GM12878 (cell line): ENCODE measurements at regions not wholly inside any gene's neighbourhood (a gene's known extent, or its start where the extent isn't known, plus 50 kb on each side); places are given as distances from the start of the nearest gene placed in this dataset.

ENCODE experiments used
- ATAC-seq: fragments of 200-7000 bp; cut with Tn5 transposase; 3 replicates; pipeline ENCODE4 v1.9.1; 2020; ENCODE audit warnings: mild to moderate bottlenecking, moderate library complexity
- BruUV-seq: library from RNA; stranded (reverse); fragments of 400-500 nt; replicated peaks from 2 replicates; lab custom pipeline; 2021; lab: Mats Ljungman, UMichigan
- CTCF ChIA-PET: fragments of 300-600 bp; sonication (Branson Sonifier 250); formaldehyde crosslinking; extraction: SDS; loops from one replicate; lab custom pipeline; 2021; ENCODE audit warnings: inconsistent platforms; lab: Yijun Ruan, JAX
- POLR2A ChIA-PET: fragments of 350-600 bp; formaldehyde crosslinking; extraction: SDS; loops from one replicate; lab custom pipeline; 2021; ENCODE audit warnings: inconsistent platforms; lab: Charles Lee
- RAD21 ChIA-PET: fragments of 300-600 bp; sonication (Branson Sonifier 250); formaldehyde crosslinking; loops from one replicate; lab custom pipeline; 2023; ENCODE audit warnings: antibody characterized with exemption; ENCODE audit not compliant: unreplicated experiment; lab: Charles Lee
- SMC1A ChIA-PET: fragments of 300-600 bp; sonication (Branson Sonifier 250); formaldehyde crosslinking; loops from one replicate; lab custom pipeline; 2023; ENCODE audit not compliant: unreplicated experiment, uncharacterized antibody; lab: Charles Lee
- DNase-seq: peaks from one replicate; pipeline ENCODE4 v3.0.0-alpha.2; 2011; ENCODE audit warnings: low read depth, low spot score
- FAIRE-seq: peaks from 3 replicates; lab custom pipeline; 2011; peaks lifted over from hg19 to GRCh38; lab: Jason Lieb, UNC
- H2AFZ ChIP-seq: 2 replicates; pipeline ENCODE4 v1.6.0; 2011; ENCODE audit warnings: low read depth, low read length, control low read depth; ENCODE audit not compliant: control insufficient read depth
- H3K27ac ChIP-seq: 2 replicates; pipeline ENCODE4 v1.5.1; 2011; ENCODE audit warnings: control low read depth; ENCODE audit not compliant: control insufficient read depth, insufficient read depth
- H3K27me3 ChIP-seq, 2 experiments: replicated peaks in 1 of 2; 2 replicates each; pipeline versions ENCODE4 v1.6.0 to v1.6.1; 2011; ENCODE audit warnings: low read length in 1 of 2; ENCODE audit not compliant: control insufficient read depth in 2 of 2, insufficient read depth in 2 of 2
- H3K36me3 ChIP-seq, 2 experiments: 2 replicates each; pipeline ENCODE4 v1.5.1; 2011; ENCODE audit warnings: low read length in 1 of 2; ENCODE audit not compliant: control insufficient read depth in 2 of 2, insufficient read depth in 2 of 2
- H3K4me1 ChIP-seq: 2 replicates; pipeline ENCODE4 v1.6.1; 2011; ENCODE audit warnings: mild to moderate bottlenecking, low read length, moderate library complexity, mixed read lengths; ENCODE audit not compliant: control insufficient read depth, insufficient read depth
- H3K4me2 ChIP-seq: 2 replicates; pipeline ENCODE4 v1.6.0; 2011; ENCODE audit warnings: control low read depth; ENCODE audit not compliant: control insufficient read depth, insufficient read depth
- H3K4me3 ChIP-seq: fragments of 200-600 bp; sonication (generic); 2 replicates; pipeline ENCODE4 v1.5.1; 2016
- H3K79me2 ChIP-seq: 2 replicates; pipeline ENCODE4 v1.6.0; 2011; ENCODE audit warnings: low read length; ENCODE audit not compliant: control insufficient read depth, insufficient read depth
- H3K9ac ChIP-seq: 2 replicates; pipeline ENCODE4 v1.8.0; 2011; ENCODE audit warnings: low read length, control low read depth, mixed read lengths; ENCODE audit not compliant: control insufficient read depth, insufficient read depth
- H3K9me3 ChIP-seq: replicated peaks from 3 replicates; pipeline ENCODE4 v1.5.1; 2011; ENCODE audit warnings: mild to moderate bottlenecking, low read length; ENCODE audit not compliant: control insufficient read depth, insufficient read depth
- H4K20me1 ChIP-seq: 2 replicates; pipeline ENCODE4 v1.6.0; 2011; ENCODE audit not compliant: control insufficient read depth, insufficient read depth
- ATF3 ChIP-seq: IDR thresholded peaks from 2 replicates; pipeline ENCODE4 v1.6.1; 2011; ENCODE audit warnings: low read depth, mild to moderate bottlenecking, low read length, moderate library complexity, borderline replicate concordance; ENCODE audit errors: extremely low read depth
- E2F8 ChIP-seq: fragments of 450-650 bp; IDR thresholded peaks from 2 replicates; pipeline ENCODE4 v1.6.1; 2018; ENCODE audit warnings: mild to moderate bottlenecking, low read depth, moderate library complexity; ENCODE audit not compliant: partially characterized antibody
- E4F1 ChIP-seq: fragments of 450-650 bp; IDR thresholded peaks from 2 replicates; pipeline ENCODE4 v1.6.1; 2018; ENCODE audit warnings: borderline replicate concordance, mild to moderate bottlenecking; ENCODE audit not compliant: partially characterized antibody
- HDGF ChIP-seq: fragments of 450-650 bp; IDR thresholded peaks from 2 replicates; pipeline ENCODE4 v1.6.1; 2016; ENCODE audit warnings: antibody characterized with exemption
- NFXL1 ChIP-seq: fragments of 450-650 bp; IDR thresholded peaks from 2 replicates; pipeline ENCODE4 v1.6.1; 2017; ENCODE audit warnings: antibody characterized with exemption, mild to moderate bottlenecking, borderline replicate concordance
- SRF ChIP-seq, 2 experiments: IDR thresholded peaks; 2 replicates each; pipeline ENCODE4 v1.6.1; 2011; ENCODE audit warnings: low read depth in 2 of 2, low read length in 2 of 2, mild to moderate bottlenecking in 1 of 2, moderate library complexity in 1 of 2
- ZBED1 ChIP-seq: IDR thresholded peaks from 2 replicates; pipeline ENCODE4 v1.6.1; 2016; ENCODE audit warnings: borderline replicate concordance
- ZNF207 ChIP-seq: fragments of 450-650 bp; IDR thresholded peaks from 2 replicates; pipeline ENCODE4 v1.6.1; 2014; ENCODE audit warnings: antibody characterized with exemption, mild to moderate bottlenecking, borderline replicate concordance
- ZNF24 ChIP-seq: fragments of 450-650 bp; IDR thresholded peaks from 2 replicates; pipeline ENCODE4 v1.6.1; 2017; ENCODE audit warnings: antibody characterized with exemption, mild to moderate bottlenecking
- WGBS: methylation state at CpG from one replicate; pipeline ENCODE4 v1.1.6; 2016; ENCODE audit warnings: low lambda C conversion rate; ENCODE audit not compliant: insufficient replicate concordance, insufficient coverage; ENCODE audit errors: missing lambda C conversion rate; 5-methylcytosine and 5-hydroxymethylcytosine counted together
- in situ Hi-C: fragments of 300-500 bp; cut with MboI; formaldehyde crosslinking; loops from 9 replicates; pipeline ENCODE4 v1.14.3; 2018; ENCODE audit warnings: mixed read lengths
- intact Hi-C: fragments of 100-400 bp; cut with micrococcal nuclease; formaldehyde crosslinking; loops from one replicate; pipeline ENCODE4 v1.14.2; 2022; ENCODE audit not compliant: unreplicated experiment
- TF ChIP-seq, protein P1 (sequence below): fragments of 450-650 bp; formaldehyde crosslinking; IDR thresholded peaks from 2 replicates; pipeline ENCODE4 v1.5.0; 2022; ENCODE audit warnings: mild to moderate bottlenecking, missing genetic modification characterization
- TF ChIP-seq, protein P2 (sequence below): fragments of 450-650 bp; IDR thresholded peaks from 2 replicates; pipeline ENCODE4 v1.6.1; 2016; ENCODE audit warnings: mild to moderate bottlenecking, moderate library complexity, borderline replicate concordance

DNA sequence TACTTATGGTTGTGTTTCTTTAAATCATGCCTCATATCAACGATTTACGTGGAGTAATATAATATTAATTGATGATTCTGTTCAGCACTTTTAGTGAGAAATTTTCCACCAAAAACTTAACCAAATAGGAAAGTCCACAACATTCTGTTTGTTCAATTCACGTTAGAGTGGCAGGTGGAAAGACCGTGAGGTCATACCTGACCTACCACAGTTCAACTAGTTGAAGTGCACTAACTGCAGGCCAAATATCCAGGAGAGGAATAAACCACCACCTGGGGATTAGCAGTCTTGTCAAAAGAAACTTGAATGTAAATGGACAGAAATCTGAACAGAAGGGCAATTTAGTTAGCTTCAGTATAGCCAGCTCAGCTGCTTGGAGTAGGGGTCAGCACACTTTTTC, 577.7 kb downstream of the KIF4B start:
- no peak for ATAC-seq
- in situ Hi-C loops (no loop called here), intact Hi-C loops (no loop called here)
- no peak for FAIRE-seq
- Histone ChIP-seq H2AFZ (no peak overlapping the region), H4K20me1 (no peaks in the 10 kb centered on the region), H3K27ac (no peak overlapping the region), H3K9ac (no peak overlapping the region), H3K4me2 (no peak overlapping the region), H3K27me3 (no peaks in the 10 kb centered on the region), H3K4me1 (no peaks in the 10 kb centered on the region), H3K4me3 (no peak overlapping the region), H3K36me3 (no peaks in the 10 kb centered on the region), H3K9me3 (no peaks in the 10 kb centered on the region), H3K79me2 (no peaks in the 10 kb centered on the region)
- no TSS peak for BruUV-seq
- 60% methylated on average over 4 of the region's 4 CpGs for WGBS
- ChIA-PET POLR2A (no interaction called here), RAD21 (no interaction called here), CTCF (no interaction called here), SMC1A (no interaction called here)
- no peak for DNase-seq
- TF ChIP-seq ZNF207 (no peak), ZBED1 (no peak), NFXL1 (no peak), E4F1 (no peak), E2F8 (no peak), ATF3 (no peak), HDGF (no peak), SRF (IDR thresholded peaks at IDR 0.05; ENCODE audit: low read depth in 2 of 2, low read length in 2 of 2) (no peak), ZNF24 (no peak)
- TF ChIP-seq, protein P1, sequence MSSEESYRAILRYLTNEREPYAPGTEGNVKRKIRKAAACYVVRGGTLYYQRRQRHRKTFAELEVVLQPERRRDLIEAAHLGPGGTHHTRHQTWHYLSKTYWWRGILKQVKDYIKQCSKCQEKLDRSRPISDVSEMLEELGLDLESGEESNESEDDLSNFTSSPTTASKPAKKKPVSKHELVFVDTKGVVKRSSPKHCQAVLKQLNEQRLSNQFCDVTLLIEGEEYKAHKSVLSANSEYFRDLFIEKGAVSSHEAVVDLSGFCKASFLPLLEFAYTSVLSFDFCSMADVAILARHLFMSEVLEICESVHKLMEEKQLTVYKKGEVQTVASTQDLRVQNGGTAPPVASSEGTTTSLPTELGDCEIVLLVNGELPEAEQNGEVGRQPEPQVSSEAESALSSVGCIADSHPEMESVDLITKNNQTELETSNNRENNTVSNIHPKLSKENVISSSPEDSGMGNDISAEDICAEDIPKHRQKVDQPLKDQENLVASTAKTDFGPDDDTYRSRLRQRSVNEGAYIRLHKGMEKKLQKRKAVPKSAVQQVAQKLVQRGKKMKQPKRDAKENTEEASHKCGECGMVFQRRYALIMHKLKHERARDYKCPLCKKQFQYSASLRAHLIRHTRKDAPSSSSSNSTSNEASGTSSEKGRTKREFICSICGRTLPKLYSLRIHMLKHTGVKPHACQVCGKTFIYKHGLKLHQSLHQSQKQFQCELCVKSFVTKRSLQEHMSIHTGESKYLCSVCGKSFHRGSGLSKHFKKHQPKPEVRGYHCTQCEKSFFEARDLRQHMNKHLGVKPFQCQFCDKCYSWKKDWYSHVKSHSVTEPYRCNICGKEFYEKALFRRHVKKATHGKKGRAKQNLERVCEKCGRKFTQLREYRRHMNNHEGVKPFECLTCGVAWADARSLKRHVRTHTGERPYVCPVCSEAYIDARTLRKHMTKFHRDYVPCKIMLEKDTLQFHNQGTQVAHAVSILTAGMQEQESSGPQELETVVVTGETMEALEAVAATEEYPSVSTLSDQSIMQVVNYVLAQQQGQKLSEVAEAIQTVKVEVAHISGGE = no peak
- TF ChIP-seq, protein P2, sequence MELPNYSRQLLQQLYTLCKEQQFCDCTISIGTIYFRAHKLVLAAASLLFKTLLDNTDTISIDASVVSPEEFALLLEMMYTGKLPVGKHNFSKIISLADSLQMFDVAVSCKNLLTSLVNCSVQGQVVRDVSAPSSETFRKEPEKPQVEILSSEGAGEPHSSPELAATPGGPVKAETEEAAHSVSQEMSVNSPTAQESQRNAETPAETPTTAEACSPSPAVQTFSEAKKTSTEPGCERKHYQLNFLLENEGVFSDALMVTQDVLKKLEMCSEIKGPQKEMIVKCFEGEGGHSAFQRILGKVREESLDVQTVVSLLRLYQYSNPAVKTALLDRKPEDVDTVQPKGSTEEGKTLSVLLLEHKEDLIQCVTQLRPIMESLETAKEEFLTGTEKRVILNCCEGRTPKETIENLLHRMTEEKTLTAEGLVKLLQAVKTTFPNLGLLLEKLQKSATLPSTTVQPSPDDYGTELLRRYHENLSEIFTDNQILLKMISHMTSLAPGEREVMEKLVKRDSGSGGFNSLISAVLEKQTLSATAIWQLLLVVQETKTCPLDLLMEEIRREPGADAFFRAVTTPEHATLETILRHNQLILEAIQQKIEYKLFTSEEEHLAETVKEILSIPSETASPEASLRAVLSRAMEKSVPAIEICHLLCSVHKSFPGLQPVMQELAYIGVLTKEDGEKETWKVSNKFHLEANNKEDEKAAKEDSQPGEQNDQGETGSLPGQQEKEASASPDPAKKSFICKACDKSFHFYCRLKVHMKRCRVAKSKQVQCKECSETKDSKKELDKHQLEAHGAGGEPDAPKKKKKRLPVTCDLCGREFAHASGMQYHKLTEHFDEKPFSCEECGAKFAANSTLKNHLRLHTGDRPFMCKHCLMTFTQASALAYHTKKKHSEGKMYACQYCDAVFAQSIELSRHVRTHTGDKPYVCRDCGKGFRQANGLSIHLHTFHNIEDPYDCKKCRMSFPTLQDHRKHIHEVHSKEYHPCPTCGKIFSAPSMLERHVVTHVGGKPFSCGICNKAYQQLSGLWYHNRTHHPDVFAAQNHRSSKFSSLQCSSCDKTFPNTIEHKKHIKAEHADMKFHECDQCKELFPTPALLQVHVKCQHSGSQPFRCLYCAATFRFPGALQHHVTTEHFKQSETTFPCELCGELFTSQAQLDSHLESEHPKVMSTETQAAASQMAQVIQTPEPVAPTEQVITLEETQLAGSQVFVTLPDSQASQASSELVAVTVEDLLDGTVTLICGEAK = no peak
